ENCODE measurements at regions not wholly inside any gene's neighbourhood (a gene's known extent, or its start where the extent isn't known, plus 50 kb on each side); places are given as distances from the start of the nearest gene placed in this dataset.

DNA sequence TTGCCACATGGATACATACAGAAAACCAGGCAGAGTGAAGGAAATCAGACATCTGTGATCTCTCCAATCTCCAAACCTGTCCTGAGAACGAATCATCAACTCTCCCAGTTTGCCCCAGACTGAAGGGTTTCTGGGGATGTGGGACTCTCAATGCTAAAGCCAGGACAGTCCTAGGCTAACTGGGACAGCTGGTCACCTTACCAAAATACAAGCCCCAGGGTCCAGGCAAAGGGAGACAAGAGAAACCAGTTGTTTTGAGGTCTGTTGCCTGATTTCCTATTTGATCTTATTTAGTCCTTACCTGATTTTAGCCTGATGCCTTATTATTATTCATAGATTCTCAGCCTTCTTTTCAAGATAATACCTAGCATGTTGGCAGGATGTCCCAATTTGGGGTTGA, 51.7 kb upstream of the TAC4 start:
- TF ChIP-seq, protein P1, sequence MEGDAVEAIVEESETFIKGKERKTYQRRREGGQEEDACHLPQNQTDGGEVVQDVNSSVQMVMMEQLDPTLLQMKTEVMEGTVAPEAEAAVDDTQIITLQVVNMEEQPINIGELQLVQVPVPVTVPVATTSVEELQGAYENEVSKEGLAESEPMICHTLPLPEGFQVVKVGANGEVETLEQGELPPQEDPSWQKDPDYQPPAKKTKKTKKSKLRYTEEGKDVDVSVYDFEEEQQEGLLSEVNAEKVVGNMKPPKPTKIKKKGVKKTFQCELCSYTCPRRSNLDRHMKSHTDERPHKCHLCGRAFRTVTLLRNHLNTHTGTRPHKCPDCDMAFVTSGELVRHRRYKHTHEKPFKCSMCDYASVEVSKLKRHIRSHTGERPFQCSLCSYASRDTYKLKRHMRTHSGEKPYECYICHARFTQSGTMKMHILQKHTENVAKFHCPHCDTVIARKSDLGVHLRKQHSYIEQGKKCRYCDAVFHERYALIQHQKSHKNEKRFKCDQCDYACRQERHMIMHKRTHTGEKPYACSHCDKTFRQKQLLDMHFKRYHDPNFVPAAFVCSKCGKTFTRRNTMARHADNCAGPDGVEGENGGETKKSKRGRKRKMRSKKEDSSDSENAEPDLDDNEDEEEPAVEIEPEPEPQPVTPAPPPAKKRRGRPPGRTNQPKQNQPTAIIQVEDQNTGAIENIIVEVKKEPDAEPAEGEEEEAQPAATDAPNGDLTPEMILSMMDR (optimal IDR thresholded peaks at IDR 0.05 in 1 of 3, IDR thresholded peaks at IDR 0.05 in 1 of 3, conservative IDR thresholded peaks at IDR 0.05 in 1 of 3; ENCODE audit: extremely low read depth in 1 of 3, insufficient read depth in 2 of 3, low read length in 3 of 3), result no peak
- TF ChIP-seq EZH2 (IDR thresholded peaks at IDR 0.05; ENCODE audit: low read length), result no peak

Measured in keratinocyte (primary cell).